ENCODE measurements at regions not wholly inside any gene's neighbourhood (a gene's known extent, or its start where the extent isn't known, plus 50 kb on each side); places are given as distances from the start of the nearest gene placed in this dataset.

DNA sequence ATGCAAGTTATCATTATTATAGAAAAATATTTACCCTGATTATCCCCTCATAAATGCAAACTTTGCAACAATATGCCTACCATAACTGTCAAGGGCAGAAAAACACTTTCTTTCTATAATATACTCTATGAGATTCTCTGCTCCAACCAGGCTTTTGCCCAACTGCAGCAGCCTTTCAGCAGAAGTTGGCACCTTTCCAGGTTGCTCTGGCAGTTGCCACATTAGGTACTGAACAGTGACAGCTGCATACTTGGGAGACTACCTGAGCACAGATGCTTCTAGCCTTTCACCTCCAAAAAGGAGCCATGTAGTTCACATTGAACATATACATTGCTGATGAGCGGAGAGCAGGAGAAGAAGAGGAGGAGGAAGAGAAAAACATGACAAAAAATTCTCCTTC lies 69.5 kb upstream of the BRWD3 start:
- TF ChIP-seq, protein P1, sequence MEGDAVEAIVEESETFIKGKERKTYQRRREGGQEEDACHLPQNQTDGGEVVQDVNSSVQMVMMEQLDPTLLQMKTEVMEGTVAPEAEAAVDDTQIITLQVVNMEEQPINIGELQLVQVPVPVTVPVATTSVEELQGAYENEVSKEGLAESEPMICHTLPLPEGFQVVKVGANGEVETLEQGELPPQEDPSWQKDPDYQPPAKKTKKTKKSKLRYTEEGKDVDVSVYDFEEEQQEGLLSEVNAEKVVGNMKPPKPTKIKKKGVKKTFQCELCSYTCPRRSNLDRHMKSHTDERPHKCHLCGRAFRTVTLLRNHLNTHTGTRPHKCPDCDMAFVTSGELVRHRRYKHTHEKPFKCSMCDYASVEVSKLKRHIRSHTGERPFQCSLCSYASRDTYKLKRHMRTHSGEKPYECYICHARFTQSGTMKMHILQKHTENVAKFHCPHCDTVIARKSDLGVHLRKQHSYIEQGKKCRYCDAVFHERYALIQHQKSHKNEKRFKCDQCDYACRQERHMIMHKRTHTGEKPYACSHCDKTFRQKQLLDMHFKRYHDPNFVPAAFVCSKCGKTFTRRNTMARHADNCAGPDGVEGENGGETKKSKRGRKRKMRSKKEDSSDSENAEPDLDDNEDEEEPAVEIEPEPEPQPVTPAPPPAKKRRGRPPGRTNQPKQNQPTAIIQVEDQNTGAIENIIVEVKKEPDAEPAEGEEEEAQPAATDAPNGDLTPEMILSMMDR (IDR thresholded peaks at IDR 0.05 in 2 of 3, conservative IDR thresholded peaks at IDR 0.05 in 1 of 3; ENCODE audit: control insufficient read depth in 2 of 3, extremely low read depth in 1 of 3, insufficient read depth in 1 of 3, low read depth in 3 of 3, low read length in 3 of 3): no peak
- TF ChIP-seq, protein P2, sequence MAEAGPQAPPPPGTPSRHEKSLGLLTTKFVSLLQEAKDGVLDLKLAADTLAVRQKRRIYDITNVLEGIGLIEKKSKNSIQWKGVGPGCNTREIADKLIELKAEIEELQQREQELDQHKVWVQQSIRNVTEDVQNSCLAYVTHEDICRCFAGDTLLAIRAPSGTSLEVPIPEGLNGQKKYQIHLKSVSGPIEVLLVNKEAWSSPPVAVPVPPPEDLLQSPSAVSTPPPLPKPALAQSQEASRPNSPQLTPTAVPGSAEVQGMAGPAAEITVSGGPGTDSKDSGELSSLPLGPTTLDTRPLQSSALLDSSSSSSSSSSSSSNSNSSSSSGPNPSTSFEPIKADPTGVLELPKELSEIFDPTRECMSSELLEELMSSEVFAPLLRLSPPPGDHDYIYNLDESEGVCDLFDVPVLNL (IDR thresholded peaks at IDR 0.05; ENCODE audit: low read depth, low read length): no peak
- TF ChIP-seq POLR2AphosphoS5 (IDR thresholded peaks at IDR 0.05; ENCODE audit: low read length) (no peak), PAX8 (IDR thresholded peaks at IDR 0.05) (no peak), POLR2A (IDR thresholded peaks at IDR 0.05; ENCODE audit: low read depth, low read length) (no peak)
- TF ChIP-seq, protein P3, sequence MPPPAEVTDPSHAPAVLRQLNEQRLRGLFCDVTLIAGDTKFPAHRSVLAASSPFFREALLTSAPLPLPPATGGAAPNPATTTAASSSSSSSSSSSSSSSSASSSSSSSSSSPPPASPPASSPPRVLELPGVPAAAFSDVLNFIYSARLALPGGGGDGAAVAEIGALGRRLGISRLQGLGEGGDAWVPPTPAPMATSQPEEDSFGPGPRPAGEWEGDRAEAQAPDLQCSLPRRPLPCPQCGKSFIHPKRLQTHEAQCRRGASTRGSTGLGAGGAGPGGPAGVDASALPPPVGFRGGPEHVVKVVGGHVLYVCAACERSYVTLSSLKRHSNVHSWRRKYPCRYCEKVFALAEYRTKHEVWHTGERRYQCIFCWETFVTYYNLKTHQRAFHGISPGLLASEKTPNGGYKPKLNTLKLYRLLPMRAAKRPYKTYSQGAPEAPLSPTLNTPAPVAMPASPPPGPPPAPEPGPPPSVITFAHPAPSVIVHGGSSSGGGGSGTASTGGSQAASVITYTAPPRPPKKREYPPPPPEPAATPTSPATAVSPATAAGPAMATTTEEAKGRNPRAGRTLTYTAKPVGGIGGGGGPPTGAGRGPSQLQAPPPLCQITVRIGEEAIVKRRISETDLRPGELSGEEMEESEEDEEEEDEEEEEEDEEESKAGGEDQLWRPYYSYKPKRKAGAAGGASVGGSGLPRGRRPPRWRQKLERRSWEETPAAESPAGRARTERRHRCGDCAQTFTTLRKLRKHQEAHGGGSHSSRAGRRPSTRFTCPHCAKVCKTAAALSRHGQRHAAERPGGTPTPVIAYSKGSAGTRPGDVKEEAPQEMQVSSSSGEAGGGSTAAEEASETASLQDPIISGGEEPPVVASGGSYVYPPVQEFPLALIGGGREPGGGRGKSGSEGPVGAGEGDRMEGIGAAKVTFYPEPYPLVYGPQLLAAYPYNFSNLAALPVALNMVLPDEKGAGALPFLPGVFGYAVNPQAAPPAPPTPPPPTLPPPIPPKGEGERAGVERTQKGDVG (CRISPR knock-in tag; IDR thresholded peaks at IDR 0.05): no peak
